IMR-90 (cell line): ENCODE measurements at regions not wholly inside any gene's neighbourhood (a gene's known extent, or its start where the extent isn't known, plus 50 kb on each side); places are given as distances from the start of the nearest gene placed in this dataset.

Experiments used
- ATAC-seq: fragments of 200-7000 bp; cut with Tn5 transposase; 2 replicates; pipeline ENCODE4 v1.9.1; 2020; ENCODE audit warnings: low read depth, mild to moderate bottlenecking, moderate library complexity
- BruUV-seq: library from RNA; stranded (reverse); fragments of 400-500 nt; replicated peaks from 2 replicates; lab custom pipeline; 2021; lab: Mats Ljungman, UMichigan
- CTCF ChIA-PET: fragments of 300-600 bp; formaldehyde crosslinking; extraction: SDS; loops from one replicate; lab custom pipeline; 2021; ENCODE audit warnings: antibody characterized with exemption; lab: Yijun Ruan, JAX
- POLR2A ChIA-PET: fragments of 300-600 bp; sonication (Branson Sonifier 250); formaldehyde crosslinking; loops from one replicate; lab custom pipeline; 2022; ENCODE audit warnings: antibody characterized with exemption; ENCODE audit not compliant: unreplicated experiment; lab: Charles Lee
- DNase-seq: peaks from one replicate; pipeline ENCODE4 v3.0.0; 2013
- H2AFZ ChIP-seq: replicated peaks from 2 replicates; pipeline ENCODE3; 2013; ENCODE audit warnings: low read length, mild to moderate bottlenecking; ENCODE audit not compliant: poor library complexity
- H2AK5ac ChIP-seq: 2 replicates; pipeline ENCODE4 v1.6.1; 2013; ENCODE audit warnings: low read depth, low read length, inconsistent platforms
- H2AK9ac ChIP-seq: replicated peaks from 2 replicates; pipeline ENCODE3; 2013; ENCODE audit warnings: mild to moderate bottlenecking, low read depth, low read length, moderate library complexity; ENCODE audit not compliant: poor library complexity
- H2BK120ac ChIP-seq: 2 replicates; pipeline ENCODE4 v1.6.1; 2013; ENCODE audit warnings: low read depth, low read length, inconsistent platforms
- H2BK15ac ChIP-seq: 3 replicates; pipeline ENCODE4 v1.6.1; 2013; ENCODE audit warnings: low read depth, low read length, inconsistent platforms
- H2BK20ac ChIP-seq: 2 replicates; pipeline ENCODE4 v1.6.1; 2013; ENCODE audit warnings: low read depth, mild to moderate bottlenecking, inconsistent platforms, low read length, moderate library complexity
- H2BK5ac ChIP-seq: 2 replicates; pipeline ENCODE4 v1.6.1; 2013; ENCODE audit warnings: mild to moderate bottlenecking, low read depth, low read length, inconsistent platforms; ENCODE audit not compliant: poor library complexity, severe bottlenecking
- H3K14ac ChIP-seq: replicated peaks from 2 replicates; pipeline ENCODE4 v1.6.1; 2013; ENCODE audit warnings: low read depth, low read length, inconsistent platforms
- H3K18ac ChIP-seq: 2 replicates; pipeline ENCODE4 v1.6.1; 2013; ENCODE audit warnings: low read depth, low read length, control low read depth
- H3K23ac ChIP-seq: 2 replicates; pipeline ENCODE4 v1.6.1; 2013; ENCODE audit warnings: low read depth, low read length, inconsistent platforms
- H3K27ac ChIP-seq: 2 replicates; pipeline ENCODE4 v1.5.1; 2013; ENCODE audit warnings: mild to moderate bottlenecking, control low read depth, low read length; ENCODE audit not compliant: insufficient read depth
- H3K27me3 ChIP-seq: 2 replicates; pipeline ENCODE4 v1.6.1; 2013; ENCODE audit warnings: low read length; ENCODE audit not compliant: control insufficient read depth, insufficient read depth
- H3K36me3 ChIP-seq: 2 replicates; pipeline ENCODE4 v1.6.1; 2013; ENCODE audit warnings: low read length, mixed read lengths; ENCODE audit not compliant: control insufficient read depth, insufficient read depth
- H3K4ac ChIP-seq: 2 replicates; pipeline ENCODE4 v1.6.1; 2013; ENCODE audit warnings: low read depth, low read length, inconsistent platforms
- H3K4me1 ChIP-seq: 2 replicates; pipeline ENCODE4 v1.6.1; 2013; ENCODE audit warnings: low read length, mixed read lengths; ENCODE audit not compliant: control insufficient read depth, insufficient read depth
- H3K4me2 ChIP-seq: 2 replicates; pipeline ENCODE4 v1.6.1; 2013; ENCODE audit warnings: low read depth, mild to moderate bottlenecking, control low read depth, low read length, moderate library complexity
- H3K4me3 ChIP-seq: 2 replicates; pipeline ENCODE4 v1.5.1; 2013; ENCODE audit warnings: low read depth, mild to moderate bottlenecking, control low read depth, low read length, moderate library complexity; ENCODE audit not compliant: insufficient read depth
- H3K56ac ChIP-seq: 2 replicates; pipeline ENCODE4 v1.6.1; 2013; ENCODE audit warnings: low read length, inconsistent platforms; ENCODE audit not compliant: insufficient read depth; ENCODE audit errors: extremely low read depth
- H3K79me1 ChIP-seq, 2 experiments: 2 replicates each; pipeline ENCODE4 v1.6.1; 2013; ENCODE audit warnings: low read length in 2 of 2, inconsistent platforms in 1 of 2, low read depth in 1 of 2
- H3K9ac ChIP-seq: 2 replicates; pipeline ENCODE4 v1.6.1; 2013; ENCODE audit warnings: low read depth, low read length, control low read depth
- H3K9me1 ChIP-seq: 2 replicates; pipeline ENCODE4 v1.6.1; 2013; ENCODE audit warnings: low read length, inconsistent platforms; ENCODE audit not compliant: insufficient read depth
- H3K9me3 ChIP-seq: 2 replicates; pipeline ENCODE4 v1.6.1; 2013; ENCODE audit warnings: low read length; ENCODE audit not compliant: control insufficient read depth, insufficient read depth
- H4K20me1 ChIP-seq: 2 replicates; pipeline ENCODE4 v1.6.1; 2013; ENCODE audit warnings: low read length, inconsistent platforms; ENCODE audit not compliant: insufficient read depth
- H4K5ac ChIP-seq: 2 replicates; pipeline ENCODE4 v1.6.1; 2013; ENCODE audit warnings: mild to moderate bottlenecking, low read depth, low read length, control low read depth
- H4K8ac ChIP-seq, 2 experiments: 2 replicates each; pipeline ENCODE4 v1.6.1; 2013; ENCODE audit warnings: low read depth in 2 of 2, low read length in 2 of 2, control low read depth in 1 of 2, inconsistent platforms in 1 of 2
- H4K91ac ChIP-seq: 2 replicates; pipeline ENCODE4 v1.6.1; 2013; ENCODE audit warnings: low read depth, low read length, inconsistent platforms; ENCODE audit not compliant: insufficient read depth
- BHLHE40 ChIP-seq: fragments of 150-350 bp; IDR thresholded peaks from 2 replicates; pipeline ENCODE4 v1.6.1; 2016; ENCODE audit warnings: mild to moderate bottlenecking, low read depth, low read length
- CEBPB ChIP-seq: IDR thresholded peaks from 2 replicates; pipeline ENCODE4 v1.6.1; 2012; ENCODE audit warnings: low read depth, low read length, improper control_type of control experiment
- CHD1 ChIP-seq: IDR thresholded peaks from 2 replicates; pipeline ENCODE4 v1.6.1; 2012; ENCODE audit warnings: low read depth, low read length, improper control_type of control experiment
- CTCF ChIP-seq: conservative IDR thresholded peaks from 2 replicates; pipeline ENCODE4 v1.5.1; 2012; ENCODE audit warnings: mild to moderate bottlenecking, low read depth, low read length, improper control_type of control experiment
- ELK1 ChIP-seq: fragments of 150-350 bp; IDR thresholded peaks from 2 replicates; pipeline ENCODE4 v1.6.1; 2016; ENCODE audit warnings: low read depth, mild to moderate bottlenecking, low read length, moderate library complexity, borderline replicate concordance
- FOS ChIP-seq: fragments of 150-350 bp; IDR thresholded peaks from 2 replicates; pipeline ENCODE4 v1.6.1; 2016; ENCODE audit warnings: low read depth, low read length
- MAFK ChIP-seq: IDR thresholded peaks from 2 replicates; pipeline ENCODE4 v1.6.1; 2012; ENCODE audit warnings: low read depth, low read length, improper control_type of control experiment
- MAZ ChIP-seq: IDR thresholded peaks from 2 replicates; pipeline ENCODE4 v1.6.1; 2012; ENCODE audit warnings: low read depth, mild to moderate bottlenecking, low read length, improper control_type of control experiment, moderate library complexity, borderline replicate concordance
- MXI1 ChIP-seq: IDR thresholded peaks from 2 replicates; pipeline ENCODE4 v1.6.1; 2012; ENCODE audit warnings: low read depth, mild to moderate bottlenecking, low read length, moderate library complexity, borderline replicate concordance
- NFE2L2 ChIP-seq: fragments of 150-350 bp; IDR thresholded peaks from 2 replicates; pipeline ENCODE4 v1.6.1; 2016; ENCODE audit warnings: low read depth, mild to moderate bottlenecking, low read length
- POLR2A ChIP-seq: IDR thresholded peaks from 2 replicates; pipeline ENCODE4 v1.6.1; 2012; ENCODE audit warnings: mild to moderate bottlenecking, low read depth, low read length
- RAD21 ChIP-seq: IDR thresholded peaks from 2 replicates; pipeline ENCODE4 v1.6.1; 2012; ENCODE audit warnings: low read length, improper control_type of control experiment
- RCOR1 ChIP-seq: IDR thresholded peaks from 2 replicates; pipeline ENCODE4 v1.6.1; 2012; ENCODE audit warnings: mild to moderate bottlenecking, low read length, improper control_type of control experiment; ENCODE audit not compliant: insufficient replicate concordance
- RFX5 ChIP-seq: IDR thresholded peaks from 2 replicates; pipeline ENCODE4 v1.8.0; 2012; ENCODE audit warnings: low read depth, mild to moderate bottlenecking, low read length, moderate library complexity
- SMC3 ChIP-seq: fragments of 150-350 bp; IDR thresholded peaks from 2 replicates; pipeline ENCODE4 v1.6.1; 2016; ENCODE audit warnings: low read depth, mild to moderate bottlenecking, antibody characterized with exemption, low read length, moderate library complexity
- USF2 ChIP-seq: fragments of 150-350 bp; IDR thresholded peaks from 2 replicates; pipeline ENCODE4 v1.6.1; 2017; ENCODE audit warnings: mild to moderate bottlenecking, antibody characterized with exemption, low read length, low read depth
- WGBS, 2 experiments: methylation state at CpG; one replicate each; pipeline versions ENCODE4 v1.1.5 to v1.1.7; 2013; ENCODE audit warnings: missing lambda C conversion rate in 2 of 2; ENCODE audit not compliant: insufficient read length in 1 of 2; ENCODE audit errors: extremely low coverage in 2 of 2; 5-methylcytosine and 5-hydroxymethylcytosine counted together
- dilution Hi-C: fragments of 300-500 bp; cut with HindIII; formaldehyde crosslinking; loops from one replicate; pipeline ENCODE4 v1.14.3; 2018; ENCODE audit warnings: low sequenced_read_pairs; ENCODE audit not compliant: unreplicated experiment
- in situ Hi-C: fragments of 300-500 bp; cut with MboI; formaldehyde crosslinking; loops from 3 replicates; pipeline ENCODE4 v1.14.3; 2019; ENCODE audit warnings: low sequenced_read_pairs, inconsistent platforms, mixed read lengths
- intact Hi-C: fragments of 100-400 bp; cut with micrococcal nuclease; formaldehyde crosslinking; loops from 2 replicates; pipeline ENCODE4 v1.10.0; 2022

- Histone ChIP-seq H3K23ac (no peak overlapping the region), H3K27me3 (no peaks in the 10 kb centered on the region), H3K18ac (no peak overlapping the region), H3K9ac (no peak overlapping the region), H2AK5ac (no peak overlapping the region), H3K4me3 (no peak overlapping the region), H3K36me3 (no peaks in the 10 kb centered on the region), H2BK20ac (no peak overlapping the region), H4K91ac (no peak overlapping the region), H3K4ac (no peak overlapping the region), H2AFZ (no peak overlapping the region), H2BK120ac (no peak overlapping the region), H4K20me1 (no peaks in the 10 kb centered on the region), H3K14ac (no peak overlapping the region), H2BK5ac (no peak overlapping the region), H3K27ac (no peak overlapping the region), H3K9me1 (no peaks in the 10 kb centered on the region), H3K4me1 (no peaks in the 10 kb centered on the region), H4K8ac (no peak overlapping the region), H3K4me2 (no peak overlapping the region), H3K79me1 (no peaks in the 10 kb centered on the region), H2AK9ac (no peak overlapping the region), H2BK15ac (no peak overlapping the region), H3K56ac (no peak overlapping the region), H3K9me3 (no peaks in the 10 kb centered on the region), H4K5ac (no peak overlapping the region)
- DNase-seq (no peak), ATAC-seq (no peak)
- intact Hi-C loops (no loop called here), in situ Hi-C loops (no loop called here), dilution Hi-C loops (no loop called here)
- no peak for TF ChIP-seq MAZ
- no peak for TF ChIP-seq ELK1
- no peak for TF ChIP-seq MXI1
- TF ChIP-seq CHD1 = no peak
- no peak for TF ChIP-seq CEBPB
- TF ChIP-seq USF2 = no peak
- no peak for TF ChIP-seq POLR2A
- TF ChIP-seq RAD21 = no peak
- no peak for TF ChIP-seq BHLHE40
- TF ChIP-seq RFX5 = no peak
- TF ChIP-seq NFE2L2 = no peak
- TF ChIP-seq FOS = no peak
- no peak for TF ChIP-seq CTCF
- no peak for TF ChIP-seq MAFK
- TF ChIP-seq SMC3 = no peak
- TF ChIP-seq RCOR1 = no peak
- ChIA-PET CTCF (no interaction called here), POLR2A (no interaction called here)
- BruUV-seq = no TSS peak
- WGBS, 2 experiments = no CpG with 5 or more reads among the region's 5 CpGs
Measured at GRCh38 chr1:221633841-221634409, 108.0 kb downstream of the DUSP10 start.
